Stimulated activated CD4-positive, alpha-beta T cell treated with anti-CD3 and anti-CD28 coated beads, Interleukin-2, amount 100 ng/mL, for 48 hours (primary cell): ENCODE measurements at regions not wholly inside any gene's neighbourhood (a gene's known extent, or its start where the extent isn't known, plus 50 kb on each side); places are given as distances from the start of the nearest gene placed in this dataset.
"Not testable (repeated sequence)": the region's sequence is repeated elsewhere in the genome, so short reads cannot be mapped to it uniquely, and the experiment has no call there.

ENCODE experiments used
- DNase-seq, 2 donors: peaks; one replicate each; pipeline ENCODE4 v3.0.0-alpha.2; 2020

DNA sequence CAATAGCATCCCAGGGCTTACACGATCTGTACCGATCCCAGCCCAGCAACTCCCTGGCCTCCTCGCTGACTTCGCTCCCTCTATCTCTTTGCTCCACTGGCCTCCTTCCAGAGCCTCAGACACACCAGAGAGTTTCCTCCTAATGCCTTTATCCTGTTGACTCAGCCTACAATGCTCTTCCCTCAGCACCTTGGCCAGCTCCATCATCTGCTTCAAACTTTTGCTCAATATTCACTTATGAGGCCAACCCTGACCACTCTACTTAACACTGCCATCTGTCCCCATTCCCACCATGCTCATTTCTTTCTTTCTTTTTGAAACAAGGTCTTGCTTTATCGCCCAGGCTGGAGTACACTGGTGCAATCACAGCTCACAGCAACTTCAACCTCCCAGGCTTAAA lies 180.9 kb downstream of the CEP170 start:
- not testable (repeated sequence) for DNase-seq

- not testable (repeated sequence) for DNase-seq
Measured at GRCh38 chr1:243067056-243067455, 188.0 kb downstream of the CEP170 start.

- not testable (repeated sequence) for DNase-seq
Measured at GRCh38 chr1:243061965-243062364, 193.1 kb downstream of the CEP170 start.

- not testable (repeated sequence) for DNase-seq
Measured at GRCh38 chr1:243055510-243055909, 199.6 kb downstream of the CEP170 start.

GRCh38 chr1:243055091-243055490 lies 200.0 kb downstream of the CEP170 start:
- DNase-seq: not testable (repeated sequence)

- not testable (repeated sequence) for DNase-seq
Measured at GRCh38 chr1:243054681-243055080, 200.4 kb downstream of the CEP170 start.

- DNase-seq: not testable (repeated sequence)
Measured at GRCh38 chr1:243053048-243053447, 202.0 kb downstream of the CEP170 start.

DNA sequence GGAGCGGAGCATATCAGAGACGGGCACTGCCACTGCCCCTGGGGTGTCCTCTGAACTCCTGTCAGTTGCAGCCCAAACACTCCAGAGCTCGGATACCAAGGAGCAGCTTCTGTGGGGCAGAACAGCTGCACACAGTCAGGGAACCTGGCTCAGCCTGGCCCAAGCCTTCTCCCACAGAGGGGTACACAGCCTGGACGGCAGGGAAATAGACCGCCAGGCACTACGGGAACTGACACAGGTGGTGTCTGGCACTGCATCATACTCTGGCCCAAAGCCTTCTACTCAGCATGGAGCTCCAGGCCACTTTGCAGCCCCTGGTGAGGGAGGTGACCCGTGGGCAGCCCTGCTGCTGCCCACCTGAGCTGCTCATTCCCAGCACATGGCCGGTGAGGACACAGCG lies 204.5 kb downstream of the CEP170 start:
- DNase-seq: not testable (repeated sequence)

DNA sequence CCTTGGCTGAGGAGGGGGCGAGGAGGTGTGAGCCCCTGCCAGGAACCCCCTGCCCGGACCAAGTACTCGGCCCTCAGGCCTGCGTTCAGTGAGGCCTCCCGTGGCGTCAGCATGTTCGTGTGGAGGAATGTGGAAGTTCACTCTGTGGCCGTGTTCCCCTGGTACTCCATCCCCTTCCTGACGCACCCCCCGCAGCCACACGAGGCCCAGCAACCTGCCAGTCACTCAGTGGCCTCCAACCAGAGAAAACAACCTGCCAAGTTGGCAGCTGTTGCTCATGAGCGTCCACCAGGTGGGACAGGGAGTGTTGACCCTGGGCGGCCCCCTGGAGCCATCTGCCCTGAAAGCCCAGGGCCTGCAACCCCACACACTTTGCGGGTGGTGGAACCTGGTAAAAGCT lies 205.4 kb downstream of the CEP170 start:
- not testable (repeated sequence) for DNase-seq

- not testable (repeated sequence) for DNase-seq
Measured at GRCh38 chr1:243021365-243021764, 233.7 kb downstream of the CEP170 start.

DNA sequence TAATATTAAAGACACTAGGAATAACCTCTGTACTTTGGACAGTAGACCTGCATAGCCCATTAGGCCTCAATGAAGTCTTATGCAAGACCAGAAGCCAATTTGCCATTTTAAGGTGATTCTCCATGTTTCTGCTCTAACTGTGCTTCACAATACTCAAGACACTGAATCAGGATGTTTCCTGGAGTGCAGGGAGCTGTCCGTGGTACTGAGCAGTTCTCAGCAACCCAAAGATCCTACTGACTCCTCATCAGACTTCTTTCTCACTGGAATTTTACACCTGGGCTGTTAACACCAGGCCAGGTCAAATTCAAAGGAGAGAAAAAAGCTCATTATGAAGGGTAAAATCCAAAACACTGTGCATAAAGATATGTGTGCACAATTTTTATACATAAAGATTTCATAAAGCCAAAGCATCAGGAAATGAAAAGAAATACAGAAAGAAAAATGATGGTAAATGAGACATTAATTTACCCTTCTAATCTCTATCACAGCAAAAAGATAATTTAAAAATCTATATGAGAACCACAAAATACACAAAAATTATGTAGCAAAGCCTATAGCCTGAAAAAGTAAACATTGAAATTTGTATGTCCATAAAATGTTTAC lies 235.9 kb downstream of the CEP170 start:
- DNase-seq: peak; percentile 32 to 40

GRCh38 chr1:243010719-243011118 lies 244.4 kb downstream of the CEP170 start:
- DNase-seq: not testable (repeated sequence)

DNA sequence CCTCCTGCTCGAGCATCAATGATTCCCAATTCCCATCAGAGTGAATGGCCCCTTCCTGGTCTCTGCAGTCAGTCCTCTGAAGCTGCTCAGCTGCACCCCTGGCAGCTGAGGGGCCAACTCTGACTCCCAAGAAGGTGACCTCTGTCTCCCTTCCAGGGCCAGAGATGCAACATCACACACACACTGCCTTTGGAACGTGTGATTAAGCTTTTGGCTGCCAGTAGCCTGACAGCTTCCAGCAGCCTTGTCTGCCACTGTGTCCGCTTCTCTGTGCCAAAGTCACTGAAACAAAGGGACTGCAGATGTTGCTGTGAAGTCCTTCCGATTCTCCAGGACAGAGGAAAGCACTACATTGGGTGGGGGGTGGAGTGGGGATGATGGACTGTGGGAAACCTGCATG lies 254.1 kb downstream of the CEP170 start:
- DNase-seq: not testable (repeated sequence)

DNA sequence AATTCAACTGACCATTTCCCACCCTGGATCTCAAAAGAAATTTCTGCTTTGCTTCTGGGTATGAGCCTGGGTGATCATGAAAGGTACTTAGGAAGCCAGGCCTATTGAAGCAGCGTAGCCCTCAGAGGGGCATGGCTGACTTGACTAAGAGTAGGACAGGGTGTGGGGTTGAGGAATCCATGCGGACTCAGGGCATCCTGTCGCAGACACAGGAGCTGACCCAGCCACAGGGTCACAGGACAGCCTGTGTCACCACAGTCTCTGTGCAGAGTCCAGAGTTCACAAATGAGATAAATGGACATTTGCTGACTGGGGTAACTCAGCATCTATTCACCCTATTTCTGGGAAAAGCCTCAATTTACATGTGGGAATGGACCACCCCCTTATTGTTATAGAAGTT lies 262.3 kb downstream of the CEP170 start:
- DNase-seq: not testable (repeated sequence)

- not testable (repeated sequence) for DNase-seq
Measured at GRCh38 chr1:242985096-242985495, 270.0 kb downstream of the CEP170 start.

- DNase-seq: not testable (repeated sequence)
Measured at GRCh38 chr1:242973341-242973740, 281.7 kb downstream of the CEP170 start.

DNA sequence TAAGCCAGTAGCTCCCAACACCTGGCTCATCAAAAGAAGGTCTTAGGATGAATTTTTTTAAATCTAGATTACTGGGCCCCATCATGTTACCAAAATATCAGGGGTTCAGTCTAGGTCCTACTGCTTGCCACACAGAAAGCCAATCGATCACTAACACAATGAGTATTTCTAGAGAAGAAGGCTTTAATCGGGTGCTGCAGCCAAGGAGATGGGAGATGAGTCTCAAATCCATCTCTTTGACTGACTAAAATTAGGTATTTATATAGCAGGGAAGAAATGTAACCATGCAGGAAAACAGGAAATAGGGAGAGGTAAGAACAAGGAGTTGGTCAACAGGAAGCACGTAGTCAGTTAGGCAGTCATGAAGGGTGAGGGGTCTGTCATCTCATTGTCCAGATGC lies 288.2 kb downstream of the CEP170 start:
- no peak for DNase-seq

DNA sequence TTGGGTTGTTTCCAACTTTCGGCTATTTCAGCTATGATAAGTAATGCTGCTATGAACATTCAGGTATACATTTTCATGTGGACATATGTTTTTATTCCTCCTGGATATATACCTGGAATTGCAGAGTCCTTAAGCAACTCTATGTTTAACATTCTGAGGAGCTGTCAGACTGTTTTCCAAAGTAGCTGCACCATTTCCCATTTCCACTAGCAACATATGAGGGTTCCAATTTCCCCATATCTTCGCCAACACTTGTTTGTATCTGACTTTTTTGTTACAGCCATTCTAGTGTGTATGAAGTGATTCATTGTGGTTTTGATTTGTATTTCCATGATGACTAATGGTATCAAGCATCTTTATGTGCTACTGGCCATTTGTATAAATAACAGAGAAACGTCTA lies 295.7 kb downstream of the CEP170 start:
- DNase-seq: not testable (repeated sequence)

GRCh38 chr1:242954945-242955344 lies 300.1 kb downstream of the CEP170 start:
- not testable (repeated sequence) for DNase-seq

GRCh38 chr1:242946206-242946605 lies 308.9 kb downstream of the CEP170 start:
- no peak for DNase-seq

GRCh38 chr1:242936725-242937124 lies 318.4 kb downstream of the CEP170 start:
- not testable (repeated sequence) for DNase-seq

DNA sequence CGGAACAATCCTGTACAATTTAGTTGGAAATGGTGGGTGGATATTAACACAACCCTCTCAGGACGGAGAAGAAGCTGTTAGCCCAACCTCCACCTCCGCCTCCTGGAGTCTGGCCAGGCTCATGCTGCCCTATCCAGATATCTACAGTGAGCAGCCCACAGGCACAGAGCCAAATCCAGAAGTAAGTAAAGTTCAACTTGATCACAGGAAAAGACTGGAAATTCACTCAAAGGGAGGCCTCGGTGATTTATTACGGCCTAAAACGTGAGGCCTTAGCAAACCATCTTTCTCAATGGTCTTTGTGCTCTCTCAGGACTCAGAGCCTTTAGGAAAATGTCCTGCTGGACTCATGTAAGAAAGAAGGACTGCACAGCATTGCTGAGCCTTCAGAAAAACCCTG lies 330.4 kb downstream of the CEP170 start:
- not testable (repeated sequence) for DNase-seq

DNA sequence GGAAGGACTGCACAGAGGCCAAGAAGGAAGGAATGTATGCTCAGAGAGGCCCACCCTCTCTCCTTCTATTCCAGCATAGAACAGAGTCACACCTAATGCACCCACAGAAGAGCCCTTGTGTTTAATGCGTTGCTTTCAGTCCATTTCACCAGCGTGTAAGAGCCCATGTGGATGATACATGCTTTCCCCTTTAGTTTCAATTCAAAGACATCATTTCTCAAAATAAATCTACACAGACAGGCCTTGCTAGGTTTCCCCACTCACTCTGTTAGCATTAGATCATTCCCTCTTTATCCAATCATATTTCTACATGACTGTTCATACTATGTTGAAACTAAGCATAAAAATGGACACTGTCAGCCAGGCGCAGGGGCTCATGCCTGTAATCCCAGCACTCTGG lies 331.5 kb downstream of the CEP170 start:
- not testable (repeated sequence) for DNase-seq

- not testable (repeated sequence) for DNase-seq
Measured at GRCh38 chr1:242914729-242915128, 340.4 kb downstream of the CEP170 start.

DNA sequence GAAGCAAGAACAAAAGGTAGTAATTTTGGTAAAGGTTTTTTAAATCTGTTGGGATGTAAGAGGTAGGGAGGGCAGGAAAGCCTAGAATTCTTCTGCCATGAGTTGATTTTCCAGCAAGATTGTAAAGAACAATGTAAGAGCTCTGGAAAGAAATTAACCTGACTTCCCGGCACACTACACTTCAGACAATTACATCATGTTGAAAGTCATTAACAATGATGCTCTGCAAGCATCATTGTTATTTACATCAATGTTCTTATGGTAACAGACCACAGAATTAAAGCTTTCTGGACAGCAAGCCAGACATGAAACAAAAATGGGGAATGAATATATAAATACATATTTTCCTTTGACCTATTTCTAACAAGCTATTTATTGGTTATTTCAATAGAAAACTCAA lies 342.2 kb downstream of the CEP170 start:
- not testable (repeated sequence) for DNase-seq
